ENCODE measurements at regions not wholly inside any gene's neighbourhood (a gene's known extent, or its start where the extent isn't known, plus 50 kb on each side); places are given as distances from the start of the nearest gene placed in this dataset.

- DNase-seq (ENCODE audit: low spot score) = no peak
Observed at GRCh38 chr11:21825127-21825526, 367.8 kb upstream of the ANO5 start.

- DNase-seq (ENCODE audit: low spot score) = no peak
Observed at GRCh38 chr11:21838427-21838826, 354.5 kb upstream of the ANO5 start.

- no peak for DNase-seq (ENCODE audit: low spot score)
Observed at GRCh38 chr11:21839796-21840195, 353.1 kb upstream of the ANO5 start.

- no peak for DNase-seq (ENCODE audit: low spot score)
Observed at GRCh38 chr11:21861314-21861713, 331.6 kb upstream of the ANO5 start.

GRCh38 chr11:21865541-21865940 is 327.3 kb upstream of the ANO5 start:
- no peak for DNase-seq (ENCODE audit: low spot score)

- DNase-seq (ENCODE audit: low spot score) = no peak
Observed at GRCh38 chr11:21866781-21867180, 326.1 kb upstream of the ANO5 start.

GRCh38 chr11:21877151-21877550 is 315.7 kb upstream of the ANO5 start:
- no peak for DNase-seq (ENCODE audit: low spot score)

GRCh38 chr11:21883354-21883753 is 309.5 kb upstream of the ANO5 start:
- DNase-seq (ENCODE audit: low spot score) = no peak

GRCh38 chr11:21888814-21889213 is 304.1 kb upstream of the ANO5 start:
- peak; percentile 75 for DNase-seq (ENCODE audit: low spot score)

- DNase-seq (ENCODE audit: low spot score) = no peak
Observed at GRCh38 chr11:21892736-21893564, 299.9 kb upstream of the ANO5 start.

- no peak for DNase-seq (ENCODE audit: low spot score)
Observed at GRCh38 chr11:21893565-21893867, 299.4 kb upstream of the ANO5 start.

GRCh38 chr11:21894492-21894891 is 298.4 kb upstream of the ANO5 start:
- no peak for DNase-seq (ENCODE audit: low spot score)

GRCh38 chr11:21895686-21896085 is 297.2 kb upstream of the ANO5 start:
- no peak for DNase-seq (ENCODE audit: low spot score)

GRCh38 chr11:21896216-21896615 is 296.7 kb upstream of the ANO5 start:
- DNase-seq (ENCODE audit: low spot score) = no peak

- no peak for DNase-seq (ENCODE audit: low spot score)
Observed at GRCh38 chr11:21896746-21897602, 295.9 kb upstream of the ANO5 start.

- no peak for DNase-seq (ENCODE audit: low spot score)
Observed at GRCh38 chr11:21897752-21898151, 295.1 kb upstream of the ANO5 start.

- no peak for DNase-seq (ENCODE audit: low spot score)
Observed at GRCh38 chr11:21908211-21908610, 284.7 kb upstream of the ANO5 start.

- DNase-seq (ENCODE audit: low spot score) = peak; percentile 4
Observed at GRCh38 chr11:21909145-21909544, 283.7 kb upstream of the ANO5 start.

- DNase-seq (ENCODE audit: low spot score) = no peak
Observed at GRCh38 chr11:21911061-21911460, 281.8 kb upstream of the ANO5 start.

- no peak for DNase-seq (ENCODE audit: low spot score)
Observed at GRCh38 chr11:21912285-21912684, 280.6 kb upstream of the ANO5 start.

GRCh38 chr11:21921151-21921550 is 271.7 kb upstream of the ANO5 start:
- no peak for DNase-seq (ENCODE audit: low spot score)

- no peak for DNase-seq (ENCODE audit: low spot score)
Observed at GRCh38 chr11:21924262-21924661, 268.6 kb upstream of the ANO5 start.

- no peak for DNase-seq (ENCODE audit: low spot score)
Observed at GRCh38 chr11:21927628-21928027, 265.3 kb upstream of the ANO5 start.

Data from kidney tubule cell (primary cell).